GM19351 (cell line): ENCODE measurements at regions not wholly inside any gene's neighbourhood (a gene's known extent, or its start where the extent isn't known, plus 50 kb on each side); places are given as distances from the start of the nearest gene placed in this dataset.
A peak's percentile ranks its signal among the peaks of the same experiment; 100 is the strongest.

Experiments used
- ATAC-seq: cut with Tn5 transposase; IDR thresholded peaks from one replicate; pipeline ENCODE4 v1.9.1; 2021; ENCODE audit warnings: mild to moderate bottlenecking, moderate library complexity; ENCODE audit not compliant: unreplicated experiment

DNA sequence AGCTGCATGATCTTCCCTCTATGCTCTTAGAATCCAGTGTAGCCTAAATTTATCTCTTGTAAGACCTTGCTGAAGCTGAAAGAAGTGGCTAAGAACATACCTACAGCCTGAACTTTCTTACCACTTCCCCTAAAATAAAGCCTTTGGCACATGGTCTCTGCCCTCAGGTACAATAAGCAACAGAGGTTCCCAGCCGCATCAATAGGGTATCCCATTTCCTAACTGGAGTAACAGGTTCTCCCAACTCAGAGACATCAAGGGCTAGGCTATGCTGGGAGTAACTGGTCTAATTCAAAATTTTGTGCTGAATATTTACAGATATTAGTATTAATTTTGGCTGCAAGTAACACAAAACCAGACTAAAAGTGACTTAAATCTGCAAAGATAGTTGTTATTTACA, 335.8 kb upstream of the TRPC7 start:
- ATAC-seq = no peak

DNA sequence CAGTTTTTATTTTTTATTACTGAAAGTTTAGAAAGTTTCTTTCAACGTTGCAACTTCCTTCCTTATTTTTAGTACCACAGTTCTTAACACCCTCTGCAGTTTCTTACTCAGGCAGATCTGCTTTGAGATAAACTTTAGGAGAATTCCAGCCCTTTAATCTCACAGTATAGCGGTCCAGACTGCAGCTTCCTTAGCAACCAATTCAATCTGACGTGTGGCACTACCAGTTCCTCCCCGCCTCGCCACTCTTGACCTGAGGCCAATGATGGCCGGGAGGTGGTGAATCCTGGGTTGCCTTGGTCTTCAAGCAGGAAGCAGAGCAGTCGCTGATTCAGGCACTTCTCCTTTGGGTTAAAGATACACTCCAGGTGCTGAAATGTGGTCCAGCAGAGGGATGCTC, 334.3 kb upstream of the TRPC7 start:
- ATAC-seq = no peak

DNA sequence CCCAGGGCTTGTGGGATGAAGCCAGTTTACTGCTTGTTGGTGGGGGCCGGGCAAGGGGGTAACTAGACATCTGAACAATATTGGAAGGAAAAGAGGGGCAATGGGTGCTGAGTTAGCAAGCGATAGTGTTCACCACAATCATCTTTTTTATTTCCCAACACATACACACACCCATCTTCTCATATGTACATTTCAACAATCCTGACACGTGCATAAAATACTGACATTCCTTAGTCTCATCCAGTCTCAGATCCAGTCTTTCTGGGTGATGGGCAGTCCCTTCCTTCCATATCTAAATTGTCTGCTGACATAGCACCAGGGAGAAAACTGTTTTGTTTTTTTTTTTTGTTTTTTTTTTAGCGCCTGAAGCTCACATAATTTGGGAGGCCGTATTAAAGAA, 333.6 kb upstream of the TRPC7 start:
- ATAC-seq = no peak

DNA sequence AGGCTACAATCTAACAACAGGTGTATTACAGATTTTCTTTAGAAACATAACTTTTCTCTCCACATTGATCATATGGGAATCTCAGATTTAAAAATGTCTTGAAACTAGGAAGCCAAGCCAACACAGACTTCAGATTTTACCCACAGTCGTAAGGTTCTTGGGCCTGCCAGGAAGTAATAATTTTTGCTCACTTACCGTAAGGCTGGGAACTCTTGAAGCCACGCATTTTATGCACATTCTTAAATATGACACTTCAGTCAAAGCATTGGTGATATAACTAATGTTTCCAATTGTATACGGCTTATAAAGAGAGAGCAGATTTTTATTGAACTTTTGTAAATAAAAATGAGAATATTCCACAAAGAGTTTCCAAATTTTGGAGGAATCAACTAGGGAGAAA, 328.9 kb upstream of the TRPC7 start:
- ATAC-seq = no peak

DNA sequence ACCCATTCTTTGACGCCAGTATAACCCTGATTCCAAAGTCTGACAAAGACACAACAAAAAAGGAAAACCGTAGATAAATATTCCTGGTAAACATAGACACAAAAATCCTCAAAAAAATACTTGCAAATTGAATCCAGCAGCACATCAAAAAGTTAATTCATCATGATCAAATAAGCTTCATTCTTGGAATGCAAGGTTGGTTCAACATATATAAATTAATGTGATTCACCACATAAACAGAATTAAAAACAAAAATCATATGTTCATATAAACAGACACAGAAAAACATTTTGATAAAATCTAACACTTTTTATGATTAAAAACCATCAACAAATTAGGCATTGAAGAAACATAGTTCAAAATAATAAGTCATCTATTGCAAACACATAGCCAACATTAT, 324.2 kb upstream of the TRPC7 start:
- ATAC-seq = no peak

DNA sequence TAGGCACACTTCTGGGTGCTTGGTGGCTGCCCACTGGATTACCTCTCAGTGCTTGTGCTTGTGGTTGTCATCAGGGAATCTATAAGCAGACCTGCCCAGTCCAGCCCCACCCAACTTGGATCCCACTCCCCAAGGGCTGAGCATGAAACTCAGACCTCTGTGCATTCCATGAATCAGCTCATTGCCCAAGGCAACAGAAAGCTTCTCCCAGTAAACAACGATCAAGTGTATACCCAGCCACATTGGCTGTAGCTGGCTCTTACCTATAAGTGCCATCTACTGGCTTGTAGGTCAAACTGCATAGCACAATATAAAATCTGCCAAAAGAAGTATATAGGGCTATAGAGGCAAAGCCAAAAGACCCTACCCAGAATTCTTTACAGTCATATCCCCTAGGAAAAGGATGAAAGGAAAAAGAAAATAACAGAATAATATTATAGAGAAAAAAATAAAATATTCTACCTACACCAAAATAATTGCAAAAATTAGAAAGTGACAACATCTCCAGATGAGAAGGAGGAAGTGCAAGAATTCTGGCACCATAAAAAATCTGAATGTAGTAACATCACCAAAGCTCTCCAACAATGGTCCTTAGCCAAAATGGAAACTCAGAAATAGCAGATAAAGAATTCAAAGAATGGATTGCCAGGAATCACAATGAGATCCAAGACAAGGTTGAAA, 321.0 kb upstream of the TRPC7 start:
- ATAC-seq = peak; percentile 69

DNA sequence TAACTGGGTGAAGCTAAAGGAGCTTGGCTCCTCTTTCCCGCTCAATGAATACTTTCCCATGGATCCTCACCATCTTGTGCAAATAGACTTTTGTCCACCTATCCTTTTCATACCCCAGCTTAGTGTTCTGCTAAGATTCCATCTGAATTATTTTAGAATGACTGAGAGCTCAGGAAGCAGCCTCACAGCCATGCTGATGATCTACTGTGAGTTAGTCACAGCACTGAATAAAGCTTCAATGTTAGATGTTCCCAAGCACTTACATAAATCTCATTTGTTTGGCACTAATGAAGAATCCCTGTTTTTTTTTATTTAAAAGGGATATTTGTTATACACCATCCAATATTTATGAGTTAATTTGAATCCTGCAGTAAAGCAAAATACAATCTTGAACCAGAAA, 317.6 kb upstream of the TRPC7 start:
- no peak for ATAC-seq

DNA sequence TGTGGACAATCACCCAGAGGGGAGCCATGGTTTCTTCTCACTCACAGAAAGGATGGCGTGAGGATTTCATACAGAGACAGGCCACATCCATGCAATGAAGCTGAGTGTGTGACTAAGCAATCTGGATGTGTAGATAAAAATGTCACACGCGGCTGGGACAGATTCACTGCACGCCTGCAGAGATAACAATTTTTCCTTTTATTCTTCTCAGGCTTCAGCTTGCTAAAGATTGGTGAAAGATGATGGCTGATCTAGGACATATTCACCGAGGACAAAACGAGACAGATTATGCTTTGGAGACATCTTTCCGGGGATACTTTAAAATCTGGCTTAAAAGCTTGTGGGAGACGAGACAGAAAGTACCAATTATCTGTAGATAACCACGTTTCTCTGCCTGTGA, 313.9 kb upstream of the TRPC7 start:
- no peak for ATAC-seq

DNA sequence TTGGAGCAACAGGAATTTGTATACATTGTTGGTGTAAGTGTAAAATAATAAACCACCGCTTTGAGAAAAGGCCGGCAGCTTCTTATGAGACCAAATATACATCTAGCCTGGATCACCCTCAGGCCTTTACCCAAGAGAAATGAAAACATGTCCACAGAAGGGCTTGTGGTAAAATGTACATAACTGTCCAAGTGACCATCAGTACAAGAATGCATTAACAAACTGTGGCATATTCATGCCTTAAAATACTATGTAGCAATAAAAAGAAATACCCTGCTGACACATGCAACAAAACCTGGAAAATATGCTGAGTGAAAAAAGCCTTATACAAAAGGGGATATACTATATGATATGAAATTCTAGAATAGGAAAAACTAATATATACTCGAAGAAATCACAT, 311.9 kb upstream of the TRPC7 start:
- ATAC-seq = no peak

DNA sequence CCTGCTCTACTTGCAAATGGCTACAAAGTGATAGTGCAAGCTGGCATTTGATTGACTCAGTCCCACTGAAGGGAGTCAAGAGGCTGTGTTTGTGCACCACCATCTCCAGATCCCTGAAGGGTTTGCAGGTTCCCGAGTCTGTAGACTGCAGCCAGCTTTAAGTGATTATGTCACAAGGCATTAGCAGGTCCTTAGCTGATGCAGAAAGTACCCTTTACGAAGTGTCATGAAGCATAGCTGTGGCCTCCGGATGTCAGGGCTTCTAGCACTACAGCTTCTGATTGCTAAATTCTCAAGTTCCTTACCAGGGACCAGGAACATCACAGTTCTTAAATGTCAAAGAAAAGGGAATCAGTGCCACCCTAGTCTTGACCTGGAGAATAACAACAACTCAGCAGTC, 311.3 kb upstream of the TRPC7 start:
- no peak for ATAC-seq

DNA sequence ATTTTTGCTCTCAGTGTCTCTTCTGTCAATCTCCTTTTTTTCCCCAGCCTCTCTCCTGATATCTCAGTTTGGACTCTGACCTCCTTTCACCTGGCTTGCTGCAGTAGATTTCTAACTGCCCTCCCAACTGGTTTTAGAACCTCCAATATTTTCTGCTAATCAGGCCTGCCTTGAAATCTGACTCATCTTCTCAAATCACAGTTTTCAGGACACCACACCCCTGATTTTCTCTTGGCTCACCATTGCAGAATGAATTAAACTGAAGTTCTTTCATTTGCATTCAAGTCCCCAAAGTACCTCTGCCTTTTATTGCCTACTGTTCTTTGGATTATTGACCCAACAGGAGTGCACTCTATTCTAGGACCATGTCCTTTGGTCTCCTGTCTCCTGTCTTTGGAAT, 310.4 kb upstream of the TRPC7 start:
- ATAC-seq = no peak

DNA sequence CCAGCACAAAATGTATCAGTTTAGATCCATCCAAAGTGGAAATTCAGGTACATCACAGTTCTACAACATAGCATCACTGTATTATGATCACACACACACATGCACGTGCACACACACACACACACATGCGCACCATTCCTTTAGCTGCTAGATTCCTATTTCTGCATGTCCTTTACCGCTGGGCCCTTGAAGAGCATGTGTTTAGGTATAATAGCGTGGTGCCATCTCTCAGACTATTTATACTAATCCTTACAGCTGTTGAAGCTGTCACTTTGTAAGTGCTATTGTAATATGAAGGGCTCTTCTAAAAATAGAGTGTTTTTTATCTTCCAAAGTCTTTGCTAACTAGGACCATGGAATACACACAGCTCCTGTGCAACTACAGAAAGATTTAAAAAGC, 308.8 kb upstream of the TRPC7 start:
- no peak for ATAC-seq

DNA sequence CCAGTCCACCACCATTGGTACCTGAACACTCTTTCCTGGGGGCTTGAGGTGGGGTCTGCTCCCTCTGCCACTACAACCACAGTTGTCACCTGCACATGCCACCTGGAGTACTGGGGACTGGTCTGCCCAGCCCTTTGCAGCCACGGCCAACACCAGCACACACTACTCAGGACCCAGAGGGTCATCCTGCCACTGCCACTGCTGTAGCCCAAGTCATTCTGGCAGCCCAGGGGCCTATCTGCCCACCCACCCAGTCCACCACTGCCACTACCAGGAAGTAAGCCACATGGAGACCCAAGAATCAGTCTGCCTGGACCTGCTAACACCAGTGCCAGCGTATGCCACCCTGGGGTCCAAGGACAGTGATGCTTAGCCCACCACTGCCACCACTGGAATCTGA, 302.4 kb upstream of the TRPC7 start:
- no peak for ATAC-seq

DNA sequence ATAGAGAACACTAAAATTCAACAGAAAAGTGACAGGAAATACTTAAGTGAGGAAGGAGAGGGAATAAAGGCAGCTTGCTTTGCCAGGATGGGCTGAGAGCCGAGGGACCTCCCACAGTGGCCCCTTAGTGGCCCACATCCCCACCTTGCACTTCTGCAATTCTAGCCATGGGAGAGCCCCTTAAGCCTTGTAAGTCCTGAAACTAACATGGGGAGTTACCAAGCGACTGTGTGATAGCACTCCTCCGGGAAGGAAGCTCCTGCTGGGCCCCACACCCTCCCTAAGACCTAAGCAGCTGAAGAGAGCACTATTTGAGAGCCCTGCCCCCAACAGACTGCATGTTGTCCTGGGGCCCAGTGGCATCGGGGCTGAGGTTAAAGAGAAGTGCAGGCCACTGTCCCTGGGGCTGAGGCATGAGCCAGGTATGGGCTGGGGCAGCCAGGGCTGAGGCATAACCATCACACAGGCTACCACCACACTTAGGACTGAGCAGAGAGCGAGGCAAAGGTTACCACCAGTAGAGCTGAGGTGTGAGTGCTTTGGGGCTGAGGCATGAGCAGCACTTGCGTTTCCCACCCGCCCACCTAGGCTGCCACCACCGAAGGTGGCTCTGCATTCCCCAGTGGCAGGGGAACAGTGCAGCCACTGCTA, 301.8 kb upstream of the TRPC7 start:
- peak; percentile 73 for ATAC-seq

DNA sequence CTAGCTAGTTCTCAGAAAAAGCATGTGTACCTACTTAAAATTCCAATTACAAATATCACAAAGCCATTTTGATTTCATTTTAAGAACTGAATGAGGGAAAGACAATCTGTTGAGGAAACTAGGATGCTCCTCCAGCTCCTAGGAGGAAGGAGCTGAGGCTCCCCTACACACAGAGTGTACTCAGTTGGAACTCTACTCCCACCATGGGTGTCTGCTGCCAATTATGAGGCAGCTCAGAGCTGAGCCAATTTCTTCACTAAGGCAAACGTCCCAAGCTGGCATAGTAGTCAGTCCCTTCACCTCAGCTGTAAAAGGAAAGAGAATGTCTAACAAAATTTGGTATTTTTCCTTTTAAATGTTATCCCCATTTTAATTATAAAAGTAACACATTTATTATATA, 300.0 kb upstream of the TRPC7 start:
- no peak for ATAC-seq

DNA sequence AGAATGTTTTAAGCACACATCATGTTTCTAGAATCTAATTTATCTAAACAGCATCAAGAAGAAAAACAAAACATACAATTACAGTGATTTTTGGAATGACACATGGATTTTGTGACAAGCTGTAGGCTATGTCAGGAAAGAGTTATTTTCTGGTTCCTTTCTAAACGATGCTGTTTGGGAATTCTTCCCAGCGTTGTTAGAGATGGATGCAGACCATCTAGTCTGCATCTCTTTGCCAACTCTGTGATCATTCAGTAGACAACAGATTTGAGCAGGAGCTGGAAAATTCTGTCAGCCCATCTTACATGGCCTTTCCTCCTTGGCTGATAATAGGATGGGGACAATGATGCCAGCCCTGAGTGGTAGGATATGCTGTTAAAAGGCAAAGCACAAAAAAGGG, 295.7 kb upstream of the TRPC7 start:
- ATAC-seq = no peak

DNA sequence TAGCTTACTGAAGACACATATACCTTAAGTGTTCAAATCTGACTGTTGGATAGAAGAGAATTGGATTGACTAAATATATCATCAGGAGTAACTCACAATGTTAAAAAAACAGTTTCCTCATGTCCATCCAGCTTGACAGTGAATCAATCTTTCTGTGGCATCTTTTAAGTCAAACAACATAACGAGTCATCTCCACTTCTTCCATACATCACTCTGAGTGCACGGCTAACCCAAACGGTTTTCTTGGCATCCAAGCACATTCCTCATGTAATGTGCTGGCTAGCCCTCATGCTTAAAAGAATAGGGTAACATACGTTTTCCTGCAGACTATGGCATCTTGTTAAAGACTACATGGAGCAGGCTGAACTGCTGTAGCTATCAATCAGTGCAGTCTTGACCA, 291.5 kb upstream of the TRPC7 start:
- no peak for ATAC-seq

DNA sequence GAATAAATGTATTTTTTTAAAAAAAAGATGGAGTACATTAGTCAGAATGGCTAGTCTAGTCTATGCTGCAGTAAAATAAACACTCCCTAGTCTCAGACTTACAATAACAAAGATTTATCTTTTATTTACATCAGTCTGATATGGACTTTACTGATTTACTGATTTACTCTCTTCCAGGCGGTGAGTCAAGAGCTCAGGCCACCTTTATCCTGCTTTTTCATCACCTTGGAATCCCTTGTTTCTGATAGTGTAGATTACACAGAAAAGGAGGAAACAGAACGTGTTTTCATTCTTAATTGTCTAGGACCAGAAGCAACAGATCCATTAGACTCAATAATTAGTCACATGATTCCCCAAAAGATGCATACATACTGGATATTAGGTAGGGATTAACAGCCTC, 290.1 kb upstream of the TRPC7 start:
- ATAC-seq = no peak

DNA sequence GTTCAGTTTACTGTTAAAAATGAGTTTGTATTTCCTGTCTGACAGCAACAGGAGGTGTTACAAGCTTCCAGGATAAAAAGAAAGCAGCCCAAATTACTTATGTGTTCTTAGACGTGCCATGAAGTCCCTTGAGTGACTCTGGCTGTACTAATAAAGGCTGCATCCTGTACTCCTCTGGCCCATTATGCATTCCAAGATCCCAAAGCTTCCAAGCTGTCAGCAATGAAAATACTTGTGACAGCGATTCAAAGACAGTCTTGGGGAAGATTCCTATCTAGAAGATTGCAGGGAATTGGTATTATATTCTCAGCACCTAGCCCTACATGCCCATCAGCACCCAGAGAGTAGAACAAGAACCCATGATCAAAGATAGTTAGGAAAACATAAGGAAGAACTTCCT, 281.6 kb upstream of the TRPC7 start:
- no peak for ATAC-seq

DNA sequence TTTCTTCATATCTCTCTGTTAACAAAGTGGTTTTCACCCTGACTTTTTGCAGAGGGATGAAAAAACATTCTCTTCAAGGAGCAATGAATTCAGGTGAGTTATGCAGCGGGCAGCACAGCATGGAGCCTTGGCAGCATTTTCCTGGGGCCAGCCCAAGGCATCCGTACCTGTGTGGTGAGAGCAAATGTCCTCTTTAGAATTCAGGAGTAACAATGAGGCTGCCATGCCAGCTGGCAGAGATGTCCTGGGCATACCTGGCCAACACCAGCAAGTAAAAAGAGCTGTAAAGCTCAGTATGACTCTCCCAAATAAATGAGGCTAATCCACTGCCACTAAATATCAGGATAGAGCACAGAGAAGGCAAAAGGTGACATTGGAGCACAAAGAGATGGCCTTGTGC, 277.6 kb upstream of the TRPC7 start:
- no peak for ATAC-seq

DNA sequence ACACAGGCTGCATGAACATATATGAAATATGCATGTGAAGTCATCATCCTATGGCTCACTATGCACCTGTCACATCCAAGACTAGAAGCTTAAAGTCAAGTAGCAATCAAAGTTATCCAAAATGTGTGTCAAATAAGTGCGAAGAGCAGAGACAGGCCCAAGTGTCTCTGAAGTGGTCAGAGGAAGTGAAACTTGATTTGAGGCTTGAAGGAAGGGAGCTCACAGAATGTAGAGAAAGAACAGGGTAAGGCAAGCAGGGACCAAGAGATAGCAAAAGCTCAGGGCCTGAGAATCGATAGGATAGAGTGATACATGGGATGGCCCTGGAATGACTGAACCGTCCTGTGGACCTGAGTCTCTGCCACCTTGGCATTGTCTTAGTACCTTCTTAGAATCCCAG, 274.3 kb upstream of the TRPC7 start:
- ATAC-seq = peak; percentile 81

DNA sequence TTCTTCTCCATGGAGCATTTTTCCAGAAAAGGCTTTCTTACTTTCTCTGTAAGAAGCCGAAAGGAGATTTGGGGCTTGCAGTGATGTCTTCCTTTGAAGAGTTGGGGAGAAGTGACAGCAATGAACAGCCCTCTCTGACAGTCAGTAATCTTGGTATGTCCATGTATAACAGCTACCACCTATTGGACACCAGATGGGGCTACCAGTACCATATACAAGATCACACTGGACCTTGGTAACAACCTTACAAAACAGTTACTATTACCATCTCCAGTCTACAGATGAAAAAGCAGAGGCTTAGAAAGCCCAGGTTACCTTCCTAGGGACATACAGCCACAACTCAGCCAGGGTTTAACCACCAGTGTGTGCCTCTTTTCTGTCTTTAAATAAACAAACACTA, 272.7 kb upstream of the TRPC7 start:
- ATAC-seq = no peak

DNA sequence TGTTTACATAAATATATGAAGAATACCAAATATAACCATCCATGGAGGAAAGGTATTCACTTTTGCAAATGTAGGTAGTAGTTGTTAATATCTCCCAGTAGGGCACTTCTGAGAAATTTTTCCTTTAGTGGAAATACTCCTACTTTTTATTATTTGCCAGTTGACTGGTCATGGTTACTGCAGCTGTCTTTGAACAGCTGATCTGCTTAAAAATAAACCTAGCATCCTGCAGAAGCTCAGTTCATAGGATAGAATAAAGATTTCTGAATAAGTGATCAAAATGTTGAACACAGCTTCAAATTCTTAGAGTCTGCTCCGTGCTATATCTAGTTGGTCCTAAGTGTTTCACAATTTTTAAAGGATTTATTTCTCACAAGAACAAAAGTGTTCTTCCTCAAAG, 270.7 kb upstream of the TRPC7 start:
- ATAC-seq = no peak
